C1 segment of cervical spinal cord (tissue), 14 donors: ENCODE measurements at regions not wholly inside any gene's neighbourhood (a gene's known extent, or its start where the extent isn't known, plus 50 kb on each side); places are given as distances from the start of the nearest gene placed in this dataset.

Source experiments
- DNase-seq, 14 donors: peaks; one replicate each; lab custom pipeline; 2025; lab: John Stamatoyannopoulos, UW

DNA sequence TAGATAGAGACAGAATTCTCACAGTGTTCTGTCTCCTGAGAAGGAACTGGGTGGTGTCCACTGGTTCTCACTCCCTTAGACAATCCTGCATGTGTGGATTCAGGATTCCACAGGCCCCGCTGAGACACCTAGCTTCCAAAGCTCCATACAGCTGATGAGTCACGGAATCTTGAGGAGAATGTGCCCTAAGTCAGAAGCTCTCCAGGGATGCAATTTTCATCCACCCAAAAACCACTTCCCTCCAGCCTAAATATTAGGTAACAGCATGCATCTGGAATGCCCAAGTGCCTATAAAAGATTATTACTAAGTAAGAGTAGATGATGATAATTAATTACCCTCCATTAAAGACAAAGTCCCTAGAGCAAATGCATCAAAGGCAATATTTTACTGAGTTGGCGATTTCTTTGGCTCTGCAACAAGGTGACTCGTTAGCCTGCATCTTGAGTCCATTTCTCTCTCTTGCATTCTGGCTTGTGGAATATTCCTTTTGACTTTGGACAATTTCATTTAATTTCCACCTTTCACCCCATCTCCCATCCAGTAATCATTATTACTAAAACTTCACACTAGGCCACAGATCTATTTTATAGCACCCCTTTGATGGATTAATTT is 475.1 kb downstream of the TNS1 start:
- DNase-seq = no peak

DNA sequence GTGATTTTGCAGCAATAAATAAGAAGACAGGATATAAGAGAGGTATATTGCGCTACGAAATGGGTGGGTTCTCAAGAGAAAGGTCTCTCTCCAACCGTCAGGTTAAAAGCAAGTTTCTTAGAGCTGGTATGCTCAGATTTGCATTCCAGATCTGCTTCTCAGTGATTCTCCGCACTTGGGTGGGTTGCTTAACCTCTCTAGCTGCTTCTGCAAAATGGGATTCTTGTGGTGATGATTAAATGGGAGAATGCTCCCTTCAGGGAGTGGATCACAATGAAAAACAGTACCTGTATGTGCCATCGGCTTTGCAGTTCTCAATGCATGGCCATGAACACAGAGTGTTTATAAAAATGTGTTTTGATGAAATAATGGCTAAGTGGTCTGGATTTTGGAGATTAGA is 477.7 kb downstream of the TNS1 start:
- no peak for DNase-seq

GRCh38 chr2:217523286-217523685 is 479.5 kb downstream of the TNS1 start:
- no peak for DNase-seq

DNA sequence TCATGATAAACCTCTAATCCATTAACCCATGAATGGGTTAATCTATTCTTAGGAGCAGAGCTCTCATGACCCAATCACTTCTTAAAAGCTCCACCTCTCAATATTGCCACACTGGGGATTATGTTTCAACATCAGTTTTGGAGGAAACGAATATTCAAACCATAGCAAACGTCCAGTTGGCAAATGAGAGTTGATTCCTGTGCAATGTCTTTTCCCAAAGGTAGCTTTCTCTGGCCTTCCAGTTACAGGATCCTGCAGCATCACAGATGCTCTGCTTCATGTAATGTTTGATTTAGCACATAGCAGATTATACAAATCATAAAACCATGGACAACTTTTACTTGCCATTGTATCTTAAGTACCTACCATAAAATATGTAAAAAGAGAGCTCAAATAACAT is 481.0 kb downstream of the TNS1 start:
- no peak for DNase-seq

GRCh38 chr2:217520356-217521010 is 482.3 kb downstream of the TNS1 start:
- DNase-seq = no peak

- no peak for DNase-seq
Observed at GRCh38 chr2:217517402-217517801, 485.4 kb downstream of the TNS1 start.

DNA sequence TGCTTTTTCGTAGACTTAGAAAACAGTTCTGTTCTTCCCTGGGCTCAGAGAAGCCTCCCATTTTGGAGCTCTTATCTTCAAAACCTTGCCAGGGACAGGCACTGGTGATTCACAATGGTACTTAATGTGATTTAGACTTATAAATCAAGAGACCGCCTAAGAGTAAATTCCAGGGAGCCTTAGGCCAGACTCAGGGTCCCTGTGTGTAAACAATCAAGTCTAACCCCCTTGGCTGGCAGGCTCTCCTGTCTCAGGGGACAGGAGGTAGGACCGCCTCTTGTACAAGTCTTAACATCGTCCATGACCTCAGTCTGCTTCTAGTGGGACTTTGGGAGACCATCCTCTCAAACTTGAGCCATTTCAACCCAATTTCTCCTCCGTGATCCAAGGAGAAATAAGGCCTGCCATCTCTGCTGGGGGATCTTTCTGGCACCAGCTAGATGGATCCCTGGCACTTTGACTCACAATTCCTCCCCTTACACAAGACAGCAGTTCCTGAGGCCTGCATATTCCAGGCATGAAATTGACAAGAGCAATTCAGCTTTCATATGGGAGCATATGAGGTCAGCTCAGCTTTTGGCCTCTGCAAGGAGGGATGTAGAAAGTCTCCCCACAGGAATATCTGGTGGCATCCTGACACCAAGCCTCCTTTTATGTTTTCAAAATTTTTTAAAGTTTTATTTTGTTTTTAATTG is 487.0 kb downstream of the TNS1 start:
- no peak for DNase-seq

- DNase-seq = no peak
Observed at GRCh38 chr2:217513258-217513657, 489.5 kb downstream of the TNS1 start.

GRCh38 chr2:217512728-217513127 is 490.1 kb downstream of the TNS1 start:
- no peak for DNase-seq

- DNase-seq = no peak
Observed at GRCh38 chr2:217512259-217512658, 490.5 kb downstream of the TNS1 start.

DNA sequence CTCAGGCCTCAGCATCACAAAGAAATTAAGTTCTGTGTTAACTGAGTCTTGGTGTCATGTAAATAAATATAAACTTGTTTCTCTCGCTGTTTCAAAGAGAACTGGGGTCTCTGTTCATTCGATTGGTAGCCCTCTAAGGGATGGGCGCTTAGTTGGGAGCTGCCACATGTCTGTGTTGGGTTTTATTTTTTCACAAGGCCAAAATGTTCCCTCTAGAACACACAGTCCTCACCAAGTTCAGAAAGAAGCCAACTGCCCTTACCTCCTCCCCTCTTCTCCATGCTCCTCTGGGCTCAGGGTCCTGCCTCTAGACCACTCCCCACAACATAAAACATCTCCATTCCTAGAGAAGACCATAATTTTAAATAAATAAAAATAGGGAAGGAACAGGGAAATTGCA is 490.9 kb downstream of the TNS1 start:
- DNase-seq = no peak

- DNase-seq = peak in 10 of 14 donors; percentile 13 to 68 (median 30)
Observed at GRCh38 chr2:217510771-217511291, 492.0 kb downstream of the TNS1 start.

DNA sequence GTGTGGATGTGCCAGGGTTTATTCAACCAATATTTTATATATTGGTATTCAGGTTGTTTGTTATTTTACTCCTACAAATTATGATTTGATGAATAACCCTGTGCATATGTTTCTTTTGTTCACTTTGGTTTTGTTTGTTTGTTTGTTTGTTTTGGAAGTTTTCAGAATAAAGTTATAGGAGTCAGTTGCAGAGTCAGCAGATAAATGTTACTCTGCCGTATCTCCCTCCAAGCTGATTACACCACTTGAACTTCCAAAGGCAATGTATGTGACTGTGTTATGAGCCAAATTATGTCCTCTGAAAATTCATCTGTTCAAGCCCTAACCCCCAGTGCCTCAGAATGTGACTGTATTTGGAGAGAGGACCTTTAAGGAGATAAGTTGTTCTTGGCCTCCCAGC is 497.5 kb downstream of the TNS1 start:
- no peak for DNase-seq

DNA sequence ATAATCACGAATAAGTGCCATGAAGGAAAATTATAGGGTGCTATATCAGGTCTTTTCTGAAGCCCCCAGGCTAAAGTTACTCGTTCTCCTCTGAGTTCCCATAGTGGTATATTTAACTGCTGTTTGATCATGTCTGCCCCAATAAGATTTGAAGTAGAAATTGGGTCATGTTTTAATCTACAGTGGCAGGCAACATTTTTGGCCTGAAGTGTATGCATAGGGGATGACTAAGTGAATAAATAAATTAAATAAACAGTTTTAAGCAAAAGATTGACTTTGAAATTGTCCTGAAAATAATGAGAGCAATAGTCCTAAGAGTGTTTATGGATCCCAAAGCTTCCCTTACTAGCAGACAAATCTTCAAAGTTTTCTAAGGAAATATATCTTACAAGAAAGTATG is 500.9 kb downstream of the TNS1 start:
- DNase-seq = no peak

DNA sequence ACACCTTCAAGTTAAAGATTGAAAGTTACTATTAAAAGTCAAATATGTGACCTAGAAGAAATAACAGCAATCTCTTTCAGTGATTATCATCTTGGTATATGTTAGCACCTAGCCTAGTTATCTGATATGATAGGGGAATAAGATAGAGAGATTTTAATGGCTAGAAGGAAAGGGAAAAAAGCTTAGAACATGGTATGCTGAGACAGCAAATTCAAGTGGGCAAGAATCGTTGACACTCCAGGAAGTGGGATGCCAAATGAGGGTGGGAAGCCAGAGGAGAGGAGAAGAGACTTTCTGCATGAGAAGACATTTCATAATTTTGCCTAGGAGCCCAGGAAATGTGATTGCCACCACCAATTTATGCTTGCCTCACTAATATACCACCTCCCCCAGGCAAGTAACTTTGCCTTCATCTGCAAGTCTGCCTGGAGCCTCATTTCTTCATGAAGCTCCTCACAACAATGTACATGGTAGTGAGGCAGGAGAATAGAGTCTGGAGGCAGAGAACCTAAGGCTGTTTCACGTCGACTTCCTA is 504.9 kb downstream of the TNS1 start:
- no peak for DNase-seq

DNA sequence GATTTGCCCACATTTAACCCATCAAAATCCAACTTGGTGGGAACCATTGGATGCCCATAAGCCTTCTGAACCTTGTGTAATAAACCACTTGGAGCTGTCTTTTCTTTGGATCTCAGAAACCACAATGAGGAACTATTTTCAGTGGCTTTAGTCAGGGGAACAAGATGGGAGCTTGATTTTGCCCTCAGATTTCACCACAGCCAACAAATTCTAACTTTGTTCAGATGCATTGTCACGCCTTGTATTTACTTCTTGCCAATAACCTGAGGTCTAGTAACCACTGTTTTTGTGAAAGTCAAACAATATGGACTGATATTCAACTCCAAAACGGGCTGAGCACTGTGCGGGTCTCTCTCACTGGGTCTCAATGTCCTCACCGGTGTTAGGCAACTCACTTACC is 508.2 kb downstream of the TNS1 start:
- no peak for DNase-seq

- DNase-seq = no peak
Observed at GRCh38 chr2:217491271-217491670, 511.5 kb downstream of the TNS1 start.

DNA sequence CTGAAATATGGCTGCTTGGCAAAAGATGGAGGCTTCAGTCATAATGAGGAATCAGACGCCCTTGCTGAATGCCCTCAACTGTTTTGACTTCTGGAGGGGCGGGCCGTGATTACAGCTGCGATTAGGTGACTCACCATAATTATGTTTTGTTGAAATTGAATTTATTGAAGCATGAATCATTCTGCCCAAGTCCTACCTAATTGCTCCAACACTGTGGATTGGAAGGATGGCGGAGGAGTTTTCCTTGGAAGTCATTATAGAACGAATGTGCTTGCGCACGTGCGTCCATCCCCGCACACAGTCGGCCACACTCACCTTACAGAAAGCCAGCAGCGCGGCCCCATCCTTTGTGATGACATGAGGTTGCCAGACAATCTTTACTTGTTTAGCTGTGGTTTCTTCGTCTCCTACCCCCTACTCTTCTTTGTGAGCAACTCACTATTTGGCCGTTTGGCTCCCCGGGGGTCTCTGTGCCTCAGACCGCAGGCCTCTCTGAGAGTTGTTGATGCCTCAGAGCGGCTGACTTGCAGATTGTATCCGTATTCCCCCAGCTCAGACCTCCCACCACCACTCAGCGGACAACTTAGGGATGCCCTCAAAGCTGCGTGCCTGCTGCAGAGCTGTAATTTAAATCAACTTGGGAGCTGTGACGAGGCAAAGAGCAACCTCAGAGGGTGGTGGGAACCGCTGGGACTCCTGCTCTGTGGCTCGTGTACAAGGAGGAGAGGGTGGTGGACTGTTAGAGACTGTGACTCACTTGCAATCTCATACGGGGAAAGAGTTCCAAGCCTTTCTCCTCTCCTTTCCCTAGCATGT is 513.4 kb downstream of the TNS1 start:
- DNase-seq = no peak

DNA sequence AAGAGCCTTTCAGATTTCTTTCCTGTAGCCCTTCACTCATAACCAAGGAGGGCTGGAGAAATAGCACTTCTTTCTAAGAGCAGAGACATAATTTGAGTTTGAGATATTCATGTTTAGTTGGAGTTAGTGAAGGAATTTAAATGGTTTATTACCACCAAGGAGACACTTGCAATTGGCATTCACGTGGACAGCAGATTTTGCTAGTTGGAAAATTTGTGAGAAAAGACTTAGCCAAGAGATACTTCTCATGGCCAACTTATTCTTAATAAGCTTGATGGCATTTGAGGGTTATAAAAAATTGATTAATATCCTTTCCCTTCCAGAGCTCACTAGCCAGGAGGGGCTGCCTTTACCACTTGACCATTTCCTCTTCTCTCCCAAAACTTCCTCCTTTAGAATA is 518.7 kb downstream of the TNS1 start:
- DNase-seq = no peak

DNA sequence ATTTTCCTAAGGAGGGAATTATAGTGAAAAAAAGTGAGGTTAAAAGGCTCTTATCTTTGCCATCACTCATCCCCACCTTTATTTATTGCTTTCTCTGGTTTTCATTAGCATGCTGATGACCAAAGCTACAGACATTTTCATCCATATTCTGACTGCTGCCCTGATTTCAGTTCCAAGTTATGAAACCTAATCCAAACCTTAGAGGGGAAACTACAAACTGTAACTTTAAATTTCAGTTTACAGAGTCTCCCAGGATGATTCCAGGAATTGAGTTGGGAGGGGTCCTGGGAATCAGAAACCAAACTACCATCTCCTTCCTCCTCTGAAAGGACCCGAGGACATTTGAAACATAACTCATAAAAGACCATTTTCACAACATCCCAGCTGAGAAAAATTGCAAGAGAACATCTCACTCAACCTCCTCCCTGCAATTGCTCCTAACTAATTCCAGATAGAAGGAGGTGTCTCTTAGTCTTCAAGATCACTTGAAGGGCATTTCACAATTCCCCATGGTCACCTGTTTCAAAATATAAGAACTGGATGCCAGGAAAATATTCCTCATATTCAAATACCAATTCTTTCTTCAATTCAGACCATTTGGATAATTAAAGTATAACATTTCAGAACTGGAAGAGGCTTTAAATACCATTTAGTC is 520.6 kb downstream of the TNS1 start:
- DNase-seq = no peak

- DNase-seq = no peak
Observed at GRCh38 chr2:217481577-217481976, 521.2 kb downstream of the TNS1 start.
